ENCODE measurements at regions not wholly inside any gene's neighbourhood (a gene's known extent, or its start where the extent isn't known, plus 50 kb on each side); places are given as distances from the start of the nearest gene placed in this dataset.

DNA sequence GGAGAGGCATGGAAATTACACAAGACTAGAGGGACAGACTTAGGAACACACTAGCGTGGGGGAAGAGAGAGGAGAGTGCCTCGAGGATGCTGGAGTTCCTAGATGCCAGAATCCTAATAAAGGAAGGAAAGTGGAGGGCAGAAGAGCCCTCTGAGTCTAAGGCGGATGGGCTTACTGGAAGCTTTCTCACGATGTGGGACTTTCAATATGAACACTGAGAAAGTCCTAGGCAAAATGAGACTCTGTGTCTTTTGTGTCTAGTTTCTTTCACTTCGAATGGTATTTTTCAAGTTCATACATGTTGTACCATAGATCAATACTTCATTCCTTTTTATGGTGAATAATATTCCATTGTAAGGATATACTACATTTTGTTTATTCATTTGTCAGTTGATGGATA, 239.4 kb downstream of the NSG2 start:
- WGBS, 5 donors = 55 to 76% (median 58%) methylated on average over 5 of the region's 5 CpGs
- intact Hi-C loops (cut with DNase I; ENCODE audit: low total_unique reads) = no loop called here
- H3K4me3 ChIP-seq = no peak overlapping the region
- TF ChIP-seq POLR2AphosphoS5 (IDR thresholded peaks at IDR 0.05) = no peak
- no peak for TF ChIP-seq POLR2A (IDR thresholded peaks at IDR 0.05)
- TF ChIP-seq, protein P1, sequence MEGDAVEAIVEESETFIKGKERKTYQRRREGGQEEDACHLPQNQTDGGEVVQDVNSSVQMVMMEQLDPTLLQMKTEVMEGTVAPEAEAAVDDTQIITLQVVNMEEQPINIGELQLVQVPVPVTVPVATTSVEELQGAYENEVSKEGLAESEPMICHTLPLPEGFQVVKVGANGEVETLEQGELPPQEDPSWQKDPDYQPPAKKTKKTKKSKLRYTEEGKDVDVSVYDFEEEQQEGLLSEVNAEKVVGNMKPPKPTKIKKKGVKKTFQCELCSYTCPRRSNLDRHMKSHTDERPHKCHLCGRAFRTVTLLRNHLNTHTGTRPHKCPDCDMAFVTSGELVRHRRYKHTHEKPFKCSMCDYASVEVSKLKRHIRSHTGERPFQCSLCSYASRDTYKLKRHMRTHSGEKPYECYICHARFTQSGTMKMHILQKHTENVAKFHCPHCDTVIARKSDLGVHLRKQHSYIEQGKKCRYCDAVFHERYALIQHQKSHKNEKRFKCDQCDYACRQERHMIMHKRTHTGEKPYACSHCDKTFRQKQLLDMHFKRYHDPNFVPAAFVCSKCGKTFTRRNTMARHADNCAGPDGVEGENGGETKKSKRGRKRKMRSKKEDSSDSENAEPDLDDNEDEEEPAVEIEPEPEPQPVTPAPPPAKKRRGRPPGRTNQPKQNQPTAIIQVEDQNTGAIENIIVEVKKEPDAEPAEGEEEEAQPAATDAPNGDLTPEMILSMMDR (IDR thresholded peaks at IDR 0.05 in 8 of 11, conservative IDR thresholded peaks at IDR 0.05 in 3 of 11) = no peak
- H3K27ac ChIP-seq = no peak overlapping the region
- H3K27me3 ChIP-seq (replicated peaks in 1 of 7) = peaks cover 0 to 14% (median 0%) of the 10 kb centered on the region in 7 donors
- peaks cover 0 to 4% (median 2%) of the 10 kb centered on the region in 8 donors for H3K9me3 ChIP-seq
- DNase-seq = no peak
- no peaks in the 10 kb centered on the region for H3K4me1 ChIP-seq
- H3K36me3 ChIP-seq = no peaks in the 10 kb centered on the region

DNA sequence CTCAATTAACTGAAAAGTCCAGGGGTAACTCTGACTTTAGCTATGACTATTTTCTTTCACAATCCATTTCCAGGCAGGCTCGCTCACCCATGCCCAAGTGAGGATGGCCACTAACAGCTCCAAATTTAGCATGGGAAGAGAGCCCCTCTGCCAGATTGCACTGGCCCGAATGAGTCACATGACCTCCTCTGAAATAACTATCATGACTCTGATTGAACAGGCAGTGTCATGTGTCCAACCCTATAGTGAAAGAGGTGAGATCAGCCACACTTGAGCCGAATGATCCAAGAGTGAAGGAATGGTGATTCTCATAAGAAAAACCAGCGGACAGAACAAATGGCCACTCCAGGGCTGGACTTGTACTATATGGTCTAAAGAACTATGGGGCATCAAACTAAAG, 242.3 kb downstream of the NSG2 start:
- H3K4me3 ChIP-seq = no peak overlapping the region
- no peak overlapping the region for H3K27ac ChIP-seq
- H3K27me3 ChIP-seq (replicated peaks in 1 of 7) = peaks cover 0 to 9% (median 0%) of the 10 kb centered on the region in 7 donors
- no peak for DNase-seq
- peaks cover 0 to 13% (median 7%) of the 10 kb centered on the region in 8 donors for H3K9me3 ChIP-seq
- TF ChIP-seq POLR2A (IDR thresholded peaks at IDR 0.05) (no peak), POLR2AphosphoS5 (IDR thresholded peaks at IDR 0.05) (no peak)
- TF ChIP-seq, protein P1 (IDR thresholded peaks at IDR 0.05 in 8 of 11, conservative IDR thresholded peaks at IDR 0.05 in 3 of 11) = no peak
- no peaks in the 10 kb centered on the region for H3K4me1 ChIP-seq
- WGBS, 5 donors = 80 to 93% (median 90%) methylated on average over 4 of the region's 4 CpGs
- intact Hi-C loops (cut with DNase I; ENCODE audit: low total_unique reads) = no loop called here
- no peaks in the 10 kb centered on the region for H3K36me3 ChIP-seq

DNA sequence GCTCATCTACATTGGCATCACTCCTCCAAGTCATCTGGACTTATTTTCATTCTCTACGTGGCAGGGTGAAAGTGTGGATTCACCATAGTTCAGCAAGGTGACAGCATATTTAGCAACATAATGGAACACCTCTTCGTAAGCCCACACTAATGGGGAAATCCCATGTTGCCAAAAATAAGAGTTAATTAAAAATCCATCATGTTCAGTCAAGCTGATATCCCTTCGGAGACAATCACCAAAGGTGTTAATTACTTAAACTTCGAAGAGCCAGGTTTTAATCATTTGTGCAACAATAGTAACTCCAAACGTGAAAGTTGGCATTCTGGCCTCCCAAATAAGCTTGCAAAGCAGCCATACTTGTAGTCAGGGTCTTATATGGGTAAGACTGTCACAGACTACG, 242.9 kb downstream of the NSG2 start:
- H3K4me3 ChIP-seq = no peak overlapping the region
- intact Hi-C loops (cut with DNase I; ENCODE audit: low total_unique reads) = no loop called here
- 63 to 84% (median 78%) methylated on average over 6 of the region's 6 CpGs for WGBS, 5 donors
- TF ChIP-seq POLR2AphosphoS5 (IDR thresholded peaks at IDR 0.05) (no peak), POLR2A (IDR thresholded peaks at IDR 0.05) (no peak)
- TF ChIP-seq, protein P1 (IDR thresholded peaks at IDR 0.05 in 8 of 11, conservative IDR thresholded peaks at IDR 0.05 in 3 of 11) = no peak
- peaks cover 0 to 2% (median 0%) of the 10 kb centered on the region in 7 donors for H3K27me3 ChIP-seq (replicated peaks in 1 of 7)
- peaks cover 0 to 13% (median 7%) of the 10 kb centered on the region in 8 donors for H3K9me3 ChIP-seq
- DNase-seq = no peak
- no peak overlapping the region for H3K27ac ChIP-seq
- no peaks in the 10 kb centered on the region for H3K4me1 ChIP-seq
- no peaks in the 10 kb centered on the region for H3K36me3 ChIP-seq

DNA sequence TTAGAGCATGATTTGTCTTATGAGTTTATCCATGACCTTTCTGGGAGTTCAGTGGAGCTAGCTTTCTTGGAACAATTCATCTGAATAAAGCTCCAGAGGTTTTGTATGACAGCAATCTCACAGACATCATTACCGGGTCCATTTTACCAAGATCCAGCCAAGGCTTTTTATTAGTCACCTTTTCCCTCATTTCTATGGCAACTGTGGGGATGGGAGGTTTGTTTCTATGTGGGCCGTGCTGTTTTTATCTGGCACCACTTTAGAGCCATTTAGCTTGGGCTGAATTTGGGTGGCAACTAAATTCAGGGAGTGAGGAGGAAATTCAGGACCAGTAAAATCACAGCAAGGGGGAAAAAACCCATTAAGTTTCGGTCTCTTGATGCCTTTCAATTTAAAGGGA, 245.7 kb downstream of the NSG2 start:
- Histone ChIP-seq H3K9me3 (peaks cover 0 to 13% (median 7%) of the 10 kb centered on the region in 8 donors), H3K27me3 (replicated peaks in 1 of 7) (no peaks in the 10 kb centered on the region), H3K4me3 (no peak overlapping the region), H3K4me1 (no peaks in the 10 kb centered on the region), H3K36me3 (no peaks in the 10 kb centered on the region), H3K27ac (no peak overlapping the region)
- TF ChIP-seq, protein P1 (IDR thresholded peaks at IDR 0.05 in 8 of 11, conservative IDR thresholded peaks at IDR 0.05 in 3 of 11) = no peak
- TF ChIP-seq POLR2A (IDR thresholded peaks at IDR 0.05) (no peak), POLR2AphosphoS5 (IDR thresholded peaks at IDR 0.05) (no peak)
- 61 to 80% (median 69%) methylated on average over 3 of the region's 3 CpGs for WGBS, 5 donors
- DNase-seq = no peak
- intact Hi-C loops (cut with DNase I; ENCODE audit: low total_unique reads) = no loop called here
